H1 (cell line): ENCODE measurements at regions not wholly inside any gene's neighbourhood (a gene's known extent, or its start where the extent isn't known, plus 50 kb on each side); places are given as distances from the start of the nearest gene placed in this dataset.

Experiments
- POLR2AphosphoS5 ChIP-seq: IDR thresholded peaks from 2 replicates; pipeline ENCODE4 v1.6.1; 2011; ENCODE audit warnings: low read depth, low read length
- RAD21 ChIP-seq, 2 experiments: IDR thresholded peaks in 1 of 2; conservative IDR thresholded peaks in 1 of 2; 2 replicates each; pipeline ENCODE4 v1.6.1; 2011; ENCODE audit warnings: low read depth in 2 of 2, low read length in 2 of 2, improper control_type of control experiment in 1 of 2, inconsistent platforms in 1 of 2, mild to moderate bottlenecking in 1 of 2, moderate library complexity in 1 of 2
- RBBP5 ChIP-seq: IDR thresholded peaks from 2 replicates; pipeline ENCODE4 v1.7.1; 2012; ENCODE audit warnings: low read depth, mild to moderate bottlenecking, inconsistent platforms, low read length, moderate library complexity, borderline replicate concordance

GRCh38 chr10:3274414-3274813 is 101.8 kb upstream of the PITRM1 start:
- TF ChIP-seq RBBP5 (no peak), POLR2AphosphoS5 (no peak), RAD21 (IDR thresholded peaks at IDR 0.05 in 1 of 2, conservative IDR thresholded peaks at IDR 0.05 in 1 of 2; ENCODE audit: low read depth in 2 of 2, low read length in 2 of 2) (no peak)
